ENCODE measurements at regions not wholly inside any gene's neighbourhood (a gene's known extent, or its start where the extent isn't known, plus 50 kb on each side); places are given as distances from the start of the nearest gene placed in this dataset.

GRCh38 chr16:79365702-79366101 is 234.8 kb downstream of the MAF start:
- peaks cover 5% of the 10 kb centered on the region; the same call in 1 of the 2 replicates for H3K36me3 Mint-ChIP-seq (ENCODE audit: low read depth)

DNA sequence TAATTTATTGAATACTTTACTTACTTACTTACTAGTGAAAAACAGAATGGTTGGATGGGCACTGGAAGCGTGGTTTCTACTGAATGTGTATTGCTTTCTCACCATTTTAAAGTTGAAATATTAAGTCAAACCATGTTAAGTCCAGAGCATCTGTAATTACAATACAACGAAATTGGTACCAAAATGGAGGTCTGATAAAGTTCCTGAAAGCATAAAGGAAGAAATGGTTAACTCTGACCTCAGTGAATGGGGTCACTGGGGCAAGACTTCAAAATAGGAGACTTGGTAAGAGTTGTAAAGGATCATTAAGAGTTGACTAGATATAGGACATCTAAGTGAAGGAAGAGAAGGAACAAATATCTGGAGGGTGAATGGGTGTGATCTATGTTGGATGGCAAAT is 237.1 kb downstream of the MAF start:
- no peak for DNase-seq
- H3K27me3 Mint-ChIP-seq (ENCODE audit: insufficient read depth), result no peaks in the 10 kb centered on the region; the same call in 1 of the 2 replicates
- no peak overlapping the region for H3K27ac Mint-ChIP-seq
- TF ChIP-seq, protein P1, sequence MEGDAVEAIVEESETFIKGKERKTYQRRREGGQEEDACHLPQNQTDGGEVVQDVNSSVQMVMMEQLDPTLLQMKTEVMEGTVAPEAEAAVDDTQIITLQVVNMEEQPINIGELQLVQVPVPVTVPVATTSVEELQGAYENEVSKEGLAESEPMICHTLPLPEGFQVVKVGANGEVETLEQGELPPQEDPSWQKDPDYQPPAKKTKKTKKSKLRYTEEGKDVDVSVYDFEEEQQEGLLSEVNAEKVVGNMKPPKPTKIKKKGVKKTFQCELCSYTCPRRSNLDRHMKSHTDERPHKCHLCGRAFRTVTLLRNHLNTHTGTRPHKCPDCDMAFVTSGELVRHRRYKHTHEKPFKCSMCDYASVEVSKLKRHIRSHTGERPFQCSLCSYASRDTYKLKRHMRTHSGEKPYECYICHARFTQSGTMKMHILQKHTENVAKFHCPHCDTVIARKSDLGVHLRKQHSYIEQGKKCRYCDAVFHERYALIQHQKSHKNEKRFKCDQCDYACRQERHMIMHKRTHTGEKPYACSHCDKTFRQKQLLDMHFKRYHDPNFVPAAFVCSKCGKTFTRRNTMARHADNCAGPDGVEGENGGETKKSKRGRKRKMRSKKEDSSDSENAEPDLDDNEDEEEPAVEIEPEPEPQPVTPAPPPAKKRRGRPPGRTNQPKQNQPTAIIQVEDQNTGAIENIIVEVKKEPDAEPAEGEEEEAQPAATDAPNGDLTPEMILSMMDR (IDR thresholded peaks at IDR 0.05), result no peak
- peaks cover 42% of the 10 kb centered on the region for H3K9me3 Mint-ChIP-seq
- H3K4me1 Mint-ChIP-seq (ENCODE audit: low read depth), result no peaks in the 10 kb centered on the region
- peaks cover 3% of the 10 kb centered on the region; the same call in 1 of the 2 replicates for H3K36me3 Mint-ChIP-seq (ENCODE audit: low read depth)
- no peak overlapping the region for H3K4me3 Mint-ChIP-seq

More at GRCh38 chr16:79365702-79366101, 234.8 kb downstream of the MAF start:
- H3K4me3 Mint-ChIP-seq, result no peak overlapping the region
- TF ChIP-seq, protein P1 (IDR thresholded peaks at IDR 0.05), result no peak
- DNase-seq, result no peak
- no peaks in the 10 kb centered on the region; the same call in 1 of the 2 replicates for H3K27me3 Mint-ChIP-seq (ENCODE audit: insufficient read depth)
- H3K27ac Mint-ChIP-seq, result no peak overlapping the region
- peaks cover 38% of the 10 kb centered on the region for H3K9me3 Mint-ChIP-seq
- no peaks in the 10 kb centered on the region for H3K4me1 Mint-ChIP-seq (ENCODE audit: low read depth)

DNA sequence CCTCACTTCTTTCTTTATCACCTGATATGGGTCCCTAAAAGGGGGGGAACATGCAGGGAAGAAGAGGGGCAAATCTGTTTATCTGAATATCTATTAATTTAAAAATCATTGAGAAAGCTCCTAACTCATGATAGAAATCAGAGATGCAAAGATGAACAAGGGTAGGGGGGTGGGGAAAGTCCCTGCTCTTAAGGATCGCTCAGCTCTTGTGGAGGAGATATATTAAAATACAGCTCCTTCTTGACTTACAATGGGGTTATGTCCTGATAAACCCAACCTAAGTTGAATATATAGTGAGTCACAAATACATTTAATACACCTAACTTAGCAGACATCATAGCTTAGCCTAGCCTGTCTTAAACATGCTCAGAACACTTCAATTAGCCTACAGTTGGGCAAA is 237.5 kb downstream of the MAF start:
- no peak overlapping the region for H3K4me3 Mint-ChIP-seq
- H3K27ac Mint-ChIP-seq, result no peak overlapping the region
- peaks cover 42% of the 10 kb centered on the region for H3K9me3 Mint-ChIP-seq
- no peaks in the 10 kb centered on the region; the same call in 1 of the 2 replicates for H3K27me3 Mint-ChIP-seq (ENCODE audit: insufficient read depth)
- H3K4me1 Mint-ChIP-seq (ENCODE audit: low read depth), result no peaks in the 10 kb centered on the region
- H3K36me3 Mint-ChIP-seq (ENCODE audit: low read depth), result peaks cover 3% of the 10 kb centered on the region; the same call in 1 of the 2 replicates
- TF ChIP-seq, protein P1 (IDR thresholded peaks at IDR 0.05), result no peak
- DNase-seq, result no peak

GRCh38 chr16:79362300-79362970 is 238.1 kb downstream of the MAF start:
- Mint-ChIP-seq H3K9me3 (peaks cover 48% of the 10 kb centered on the region), H3K4me3 (no peak overlapping the region), H3K27me3 (ENCODE audit: insufficient read depth) (no peaks in the 10 kb centered on the region), H3K27ac (no peak overlapping the region), H3K4me1 (ENCODE audit: low read depth) (no peaks in the 10 kb centered on the region), H3K36me3 (ENCODE audit: low read depth) (peaks cover 3% of the 10 kb centered on the region; the same call in 1 of the 2 replicates)
- DNase-seq, result no peak
- TF ChIP-seq, protein P1 (IDR thresholded peaks at IDR 0.05), result no peak

GRCh38 chr16:79361132-79361751 is 239.3 kb downstream of the MAF start:
- no peaks in the 10 kb centered on the region for H3K4me1 Mint-ChIP-seq (ENCODE audit: low read depth)

More at GRCh38 chr16:79361132-79361751, 239.3 kb downstream of the MAF start:
- Mint-ChIP-seq H3K36me3 (ENCODE audit: low read depth) (peaks cover 3% of the 10 kb centered on the region; the same call in 1 of the 2 replicates), H3K9me3 (peaks cover 53% of the 10 kb centered on the region), H3K27me3 (ENCODE audit: insufficient read depth) (peaks cover 1% of the 10 kb centered on the region; the same call in 1 of the 2 replicates), H3K27ac (no peak overlapping the region), H3K4me3 (no peak overlapping the region)
- TF ChIP-seq, protein P1 (IDR thresholded peaks at IDR 0.05), result no peak
- DNase-seq, result no peak

Measured in HFFc6 (cell line).